Heart right ventricle (tissue), 16 donors: ENCODE measurements at regions not wholly inside any gene's neighbourhood (a gene's known extent, or its start where the extent isn't known, plus 50 kb on each side); places are given as distances from the start of the nearest gene placed in this dataset.

ENCODE experiments used
- ATAC-seq, 8 donors: fragments of 200-7000 bp; cut with Tn5 transposase; one replicate each; pipeline ENCODE4 v1.9.1; 2020; ENCODE audit warnings: mild to moderate bottlenecking in 8 of 8, moderate library complexity in 8 of 8, moderate number of reproducible peaks in 1 of 8
- DNase-seq, 2 donors: peaks; one replicate each; pipeline ENCODE4 v3.0.0-alpha.2; 2020
- H3K27ac ChIP-seq, 10 donors: fragments of 200-600 bp; sonication (generic) in 2 of 10; one replicate each; pipeline versions ENCODE4 v1.5.0 to v1.8.0; 2020 to 2022; ENCODE audit warnings: mild to moderate bottlenecking in 3 of 10
- H3K27me3 ChIP-seq, 7 donors: fragments of 200-600 bp; one replicate each; pipeline ENCODE4 v1.8.0; 2021 to 2022; ENCODE audit warnings: mild to moderate bottlenecking in 2 of 7
- H3K36me3 ChIP-seq, 9 donors: fragments of 200-600 bp; sonication (generic) in 1 of 9; one replicate each; pipeline versions ENCODE4 v1.5.0 to v1.8.0; 2020 to 2022; ENCODE audit warnings: mild to moderate bottlenecking in 2 of 9
- H3K4me1 ChIP-seq, 9 donors: fragments of 200-600 bp; sonication (generic) in 1 of 9; one replicate each; pipeline versions ENCODE4 v1.5.0 to v1.8.0; 2020 to 2022; ENCODE audit warnings: mild to moderate bottlenecking in 4 of 9
- H3K4me3 ChIP-seq, 10 donors: fragments of 200-600 bp; sonication (generic) in 2 of 10; one replicate each; pipeline versions ENCODE4 v1.5.0 to v1.8.0; 2020 to 2022; ENCODE audit warnings: mild to moderate bottlenecking in 7 of 10, moderate library complexity in 2 of 10
- H3K9me3 ChIP-seq, 11 donors: fragments of 200-600 bp in 10 of 11; sonication (generic) in 2 of 11; one replicate each; pipeline versions ENCODE4 v1.5.0 to v1.8.0; 2013 to 2022; ENCODE audit warnings: mild to moderate bottlenecking in 2 of 11, control low read depth in 1 of 11, moderate library complexity in 1 of 11
- CTCF ChIP-seq, 9 donors: fragments of 200-600 bp; sonication (generic) in 2 of 9; IDR thresholded peaks; one replicate each; pipeline versions ENCODE4 v1.5.0 to v1.8.0; 2021 to 2022; ENCODE audit warnings: antibody characterized with exemption in 9 of 9, mild to moderate bottlenecking in 5 of 9, moderate library complexity in 1 of 9
- WGBS, 2 donors: extraction: QIAGEN DNeasy Blood & Tissue Kit; methylation state at CpG; one replicate each; pipeline ENCODE4 v1.1.7; 2013; ENCODE audit warnings: inconsistent platforms in 1 of 2; 5-methylcytosine and 5-hydroxymethylcytosine counted together
- intact Hi-C, 10 donors: fragments of 100-400 bp; cut with DNase I; formaldehyde crosslinking; loops; one replicate each; pipeline versions ENCODE4 v1.11.1 to v1.14.2; 2022
- donor health status: Arrhythmogenic right ventricular cardiomyopathy.
- donor health status: ischemic (EF 13 %, LVEDD 7.1; RV severe dilation, severe dysfunction).
- donor health status: healthy with polysubstance abuse.
- donor health status: DM: no; HTN: yes; CAD: no.
- donor health status: DM: no; HTN: no; CAD: no.
- donor health status: ischemic (EF 25% LVEDD 6.9; RV normal size, moderate dysfunction).
- donor health status: ischemic (EF 25% LVEDD 5.7; RV mildly dilated, moderate dysfunction).
- donor health status: healthy.
- donor health status: DM: yes; HTN: yes; CAD: no.
- donor health status: Ischemic cardiomyopathy.
- donor health status: ischemic (EF 35%, LVEDD 5.7; RV mildly dilated, moderate dysfunction).
- donor health status: nonischemic (EF 11% LVEDD 7.7; RV severe dilation, severe dysfunction).
- donor health status: DM: yes; HTN: yes; CAD: no.
- donor health status: PGD.
- donor health status: ischemic (EF 29% LVEDD 5.4; RV normal size, mild dysfunction).
- donor health status: nonischemic (EF 23%, LVEDD 6.1; RV moderate dilation, normal function).

- Histone ChIP-seq H3K36me3 (no peaks in the 10 kb centered on the region), H3K27ac (no peak overlapping the region), H3K4me3 (no peak overlapping the region), H3K4me1 (no peaks in the 10 kb centered on the region), H3K27me3 (peaks cover 0 to 6% (median 0%) of the 10 kb centered on the region in 7 donors), H3K9me3 (no peaks in the 10 kb centered on the region)
- TF ChIP-seq CTCF (IDR thresholded peaks at IDR 0.05), result no peak
- DNase-seq (no peak), ATAC-seq (no peak)
- intact Hi-C loops, result no loop called here
- 63 to 68% methylated on average over 1 of the region's 1 CpG for whole genome bisulfite sequencing, 2 donors
These were observed 231.1 kb downstream of the RAD51AP2 start for GRCh38 chr2:17287183-17287582.

- TF ChIP-seq CTCF (IDR thresholded peaks at IDR 0.05), result no peak
- ATAC-seq (no peak), DNase-seq (no peak)
- no peaks in the 10 kb centered on the region for H3K9me3 ChIP-seq
- no peak overlapping the region for H3K27ac ChIP-seq
- H3K4me1 ChIP-seq, result no peaks in the 10 kb centered on the region
- no peaks in the 10 kb centered on the region for H3K27me3 ChIP-seq
- intact Hi-C loops, result no loop called here
- 83% methylated on average over 5 of the region's 5 CpGs for WGBS, 2 donors
- H3K36me3 ChIP-seq, result no peaks in the 10 kb centered on the region
- H3K4me3 ChIP-seq, result no peak overlapping the region
These were observed 235.4 kb downstream of the RAD51AP2 start for GRCh38 chr2:17282826-17283225.

- intact Hi-C loops, result no loop called here
- H3K27me3 ChIP-seq, result no peaks in the 10 kb centered on the region
- H3K36me3 ChIP-seq, result no peaks in the 10 kb centered on the region
- no peak for TF ChIP-seq CTCF (IDR thresholded peaks at IDR 0.05)
- H3K4me3 ChIP-seq, result no peak overlapping the region
- no peak for DNase-seq
- H3K9me3 ChIP-seq, result no peaks in the 10 kb centered on the region
- no peak overlapping the region for H3K27ac ChIP-seq
- no peaks in the 10 kb centered on the region for H3K4me1 ChIP-seq
- no peak for ATAC-seq
- 90 to 100% methylated on average over 1 of the region's 1 CpG for WGBS, 2 donors
These were observed 236.0 kb downstream of the RAD51AP2 start for GRCh38 chr2:17282245-17282644.

GRCh38 chr2:17276220-17276619 lies 242.0 kb downstream of the RAD51AP2 start:
- H3K4me1 ChIP-seq, result no peaks in the 10 kb centered on the region
- 80 to 93% methylated on average over 1 of the region's 1 CpG for WGBS, 2 donors
- H3K9me3 ChIP-seq, result peaks cover 0 to 9% (median 0%) of the 10 kb centered on the region in 11 donors
- no peak for ATAC-seq
- no peaks in the 10 kb centered on the region for H3K27me3 ChIP-seq
- DNase-seq, result no peak
- no peak overlapping the region for H3K27ac ChIP-seq
- no peak overlapping the region for H3K4me3 ChIP-seq
- H3K36me3 ChIP-seq, result no peaks in the 10 kb centered on the region
- intact Hi-C loops, result no loop called here
- no peak for TF ChIP-seq CTCF (IDR thresholded peaks at IDR 0.05)
